Liver (tissue), 7 donors: ENCODE measurements at regions not wholly inside any gene's neighbourhood (a gene's known extent, or its start where the extent isn't known, plus 50 kb on each side); places are given as distances from the start of the nearest gene placed in this dataset.

Experiments used
- DNase-seq: peaks from one replicate; pipeline ENCODE4 v3.0.0-alpha.2; 2017; ENCODE audit warnings: low spot score
- H3K27ac ChIP-seq, 2 donors: one replicate each; pipeline ENCODE4 v1.7.0; 2013; ENCODE audit warnings: inconsistent platforms in 2 of 2, low read length in 2 of 2, control low read depth in 1 of 2, low read depth in 1 of 2, mild to moderate bottlenecking in 1 of 2
- H3K27me3 ChIP-seq, 4 donors: one replicate each; pipeline versions ENCODE4 v1.6.1 to v1.7.0; 2013; ENCODE audit warnings: low read length in 3 of 4, inconsistent platforms in 1 of 4, mild to moderate bottlenecking in 1 of 4, moderate library complexity in 1 of 4; ENCODE audit not compliant: control insufficient read depth in 4 of 4, insufficient read depth in 4 of 4
- H3K36me3 ChIP-seq, 4 donors: one replicate each; pipeline versions ENCODE4 v1.6.1 to v1.7.0; 2013; ENCODE audit warnings: low read length in 3 of 4, mild to moderate bottlenecking in 3 of 4, low read depth in 1 of 4, moderate library complexity in 1 of 4; ENCODE audit not compliant: control insufficient read depth in 4 of 4, insufficient read depth in 3 of 4
- H3K4me1 ChIP-seq, 4 donors: one replicate each; pipeline versions ENCODE4 v1.6.1 to v1.7.0; 2013; ENCODE audit warnings: low read length in 3 of 4, mild to moderate bottlenecking in 3 of 4, moderate library complexity in 1 of 4; ENCODE audit not compliant: control insufficient read depth in 4 of 4, insufficient read depth in 4 of 4
- H3K4me3 ChIP-seq, 3 donors: one replicate each; pipeline versions ENCODE4 v1.6.1 to v1.7.0; 2013; ENCODE audit warnings: low read length in 3 of 3, control low read depth in 1 of 3, low read depth in 1 of 3, mild to moderate bottlenecking in 1 of 3
- H3K9ac ChIP-seq, 2 donors: one replicate each; pipeline ENCODE4 v1.7.0; 2013; ENCODE audit warnings: low read length in 2 of 2, mild to moderate bottlenecking in 2 of 2, moderate library complexity in 2 of 2, control low read depth in 1 of 2, low read depth in 1 of 2
- H3K9me3 ChIP-seq, 4 donors: one replicate each; pipeline versions ENCODE4 v1.6.1 to v1.7.0; 2013; ENCODE audit warnings: low read length in 3 of 4; ENCODE audit not compliant: control insufficient read depth in 4 of 4
- ATF3 ChIP-seq: IDR thresholded peaks from 2 replicates; pipeline ENCODE4 v1.6.1; 2016; ENCODE audit warnings: antibody characterized with exemption
- EGR1 ChIP-seq, 2 donors: IDR thresholded peaks; 2 replicates each; pipeline ENCODE4 v1.6.1; 2016 to 2018; ENCODE audit warnings: antibody characterized with exemption in 2 of 2, low read depth in 2 of 2
- FOXA1 ChIP-seq: IDR thresholded peaks from 2 replicates; pipeline ENCODE4 v1.6.1; 2016; ENCODE audit warnings: antibody characterized with exemption
- FOXA2 ChIP-seq: IDR thresholded peaks from 2 replicates; pipeline ENCODE4 v1.6.1; 2016; ENCODE audit warnings: antibody characterized with exemption
- GABPA ChIP-seq, 2 donors: IDR thresholded peaks in 1 of 2; conservative IDR thresholded peaks in 1 of 2; 2 replicates each; pipeline ENCODE4 v1.6.1; 2016; ENCODE audit warnings: antibody characterized with exemption in 2 of 2, mild to moderate bottlenecking in 1 of 2, moderate library complexity in 1 of 2
- HNF4A ChIP-seq, 2 donors: conservative IDR thresholded peaks; 2 replicates each; pipeline ENCODE4 v1.6.1; 2016; ENCODE audit warnings: antibody characterized with exemption in 2 of 2, mild to moderate bottlenecking in 2 of 2
- HNF4G ChIP-seq: IDR thresholded peaks from 2 replicates; pipeline ENCODE4 v1.6.1; 2016; ENCODE audit warnings: antibody characterized with exemption
- JUND ChIP-seq, 2 donors: IDR thresholded peaks; 2 replicates each; pipeline ENCODE4 v1.6.1; 2016; ENCODE audit warnings: antibody characterized with exemption in 2 of 2
- MAX ChIP-seq: IDR thresholded peaks from 2 replicates; pipeline ENCODE4 v1.6.1; 2016; ENCODE audit warnings: antibody characterized with exemption
- NR2F2 ChIP-seq: IDR thresholded peaks from 2 replicates; pipeline ENCODE4 v1.6.1; 2016; ENCODE audit warnings: antibody characterized with exemption
- RAD21 ChIP-seq, 2 donors: IDR thresholded peaks; 2 replicates each; pipeline ENCODE4 v1.6.1; 2016; ENCODE audit warnings: antibody characterized with exemption in 2 of 2, mild to moderate bottlenecking in 2 of 2
- REST ChIP-seq: IDR thresholded peaks from 2 replicates; pipeline ENCODE4 v1.6.1; 2016; ENCODE audit warnings: antibody characterized with exemption, mild to moderate bottlenecking
- RXRA ChIP-seq, 2 donors: IDR thresholded peaks; 2 replicates each; pipeline ENCODE4 v1.6.1; 2017 to 2018; ENCODE audit warnings: antibody characterized with exemption in 2 of 2, mild to moderate bottlenecking in 1 of 2
- SP1 ChIP-seq: IDR thresholded peaks from 2 replicates; pipeline ENCODE4 v1.6.1; 2018; ENCODE audit warnings: antibody characterized with exemption, mild to moderate bottlenecking
- TAF1 ChIP-seq: conservative IDR thresholded peaks from 2 replicates; pipeline ENCODE4 v1.6.1; 2016; ENCODE audit warnings: antibody characterized with exemption, mild to moderate bottlenecking
- YY1 ChIP-seq: IDR thresholded peaks from 2 replicates; pipeline ENCODE4 v1.6.1; 2016; ENCODE audit warnings: antibody characterized with exemption, mild to moderate bottlenecking
- ZBTB33 ChIP-seq: IDR thresholded peaks from 2 replicates; pipeline ENCODE4 v1.6.1; 2016; ENCODE audit warnings: antibody characterized with exemption
- WGBS: extraction: QIAGEN DNeasy Blood & Tissue Kit; methylation state at CpG from one replicate; pipeline ENCODE4 v1.1.7; 2013; 5-methylcytosine and 5-hydroxymethylcytosine counted together
- donor health status: healthy.
- donor health status: healthy.
- donor health status: healthy.
- donor health status: healthy.

DNA sequence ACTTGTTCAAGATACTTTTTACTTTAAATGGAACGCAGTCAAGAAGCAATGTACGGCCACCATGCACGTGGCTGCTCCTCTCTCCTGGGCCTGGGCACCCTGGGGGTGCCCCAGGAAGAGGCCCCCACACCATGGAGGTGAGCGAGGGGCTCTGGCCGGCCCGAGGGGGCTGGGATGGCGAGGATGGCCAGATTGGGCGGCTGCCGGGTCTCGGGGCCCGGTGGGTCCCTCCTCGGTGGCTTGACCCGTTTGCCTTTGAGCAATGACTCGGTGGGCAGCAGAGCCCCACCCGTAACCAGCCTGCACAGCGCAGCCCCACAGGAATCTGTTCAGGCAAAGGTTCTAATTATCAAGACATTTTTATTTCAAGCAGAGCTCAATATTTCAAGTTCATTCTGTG, 167.4 kb downstream of the BRD1 start (continued):
- TF ChIP-seq ZBTB33 = no peak
- TF ChIP-seq EGR1 (IDR thresholded peaks at IDR 0.05; ENCODE audit: low read depth in 2 of 2) = no peak
- no peak for TF ChIP-seq TAF1

- Histone ChIP-seq H3K9ac (no peak overlapping the region), H3K27me3 (peaks cover 0 to 2% (median 0%) of the 10 kb centered on the region in 4 donors), H3K27ac (peak overlapping the region; percentile 28 to 46), H3K4me3 (no peak overlapping the region), H3K4me1 (no peaks in the 10 kb centered on the region), H3K9me3 (no peaks in the 10 kb centered on the region), H3K36me3 (no peaks in the 10 kb centered on the region)
- TF ChIP-seq EGR1 (IDR thresholded peaks at IDR 0.05; ENCODE audit: low read depth in 2 of 2) (no peak), HNF4G (no peak), HNF4A (conservative IDR thresholded peaks at IDR 0.05) (no peak), REST (no peak), SP1 (no peak), FOXA1 (no peak), NR2F2 (peak; percentile 10), GABPA (IDR thresholded peaks at IDR 0.05 in 1 of 2, conservative IDR thresholded peaks at IDR 0.05 in 1 of 2) (no peak), FOXA2 (no peak), MAX (peak; percentile 52)
- 74% methylated on average over 19 of the region's 19 CpGs for WGBS
- DNase-seq = no peak
Observed at GRCh38 chr22:49659924-49660315, 167.8 kb downstream of the BRD1 start.

DNA sequence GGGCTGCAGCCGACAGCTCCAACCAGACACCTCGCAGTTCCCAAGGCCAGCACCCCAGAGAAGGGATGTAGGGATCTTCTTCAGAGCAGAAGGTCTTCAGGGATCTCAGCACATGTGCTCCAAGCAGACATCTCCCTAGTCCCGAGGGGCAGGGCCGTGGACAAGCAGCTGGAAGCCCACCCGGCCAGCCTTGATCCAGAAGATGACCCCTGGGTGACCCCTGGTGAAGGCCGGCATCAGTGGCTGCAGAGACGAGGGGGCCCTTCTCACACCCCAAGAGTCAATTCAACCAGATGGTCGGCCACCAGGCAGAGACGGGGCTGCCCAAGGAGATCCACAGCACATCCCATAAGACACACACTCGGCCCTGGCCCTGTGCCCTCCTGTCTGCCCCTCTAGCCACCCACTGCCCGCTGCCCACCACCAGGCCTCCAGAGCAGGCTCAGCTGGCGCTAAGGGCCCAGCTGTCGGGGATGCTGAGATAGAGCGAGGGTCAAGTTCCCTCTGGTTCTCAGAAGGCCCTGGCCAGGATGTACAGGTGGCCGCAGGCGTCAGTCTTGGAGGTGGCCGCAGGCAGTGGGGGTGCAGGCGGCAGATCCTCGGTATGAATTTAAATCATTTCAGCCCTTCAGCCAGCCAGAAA, 168.3 kb downstream of the BRD1 start:
- no peaks in the 10 kb centered on the region for H3K4me1 ChIP-seq
- no peaks in the 10 kb centered on the region for H3K36me3 ChIP-seq
- no peak overlapping the region for H3K9ac ChIP-seq
- no peak overlapping the region for H3K4me3 ChIP-seq
- TF ChIP-seq SP1 = no peak
- TF ChIP-seq FOXA2 = no peak
- TF ChIP-seq JUND (IDR thresholded peaks at IDR 0.05) = no peak
- TF ChIP-seq EGR1 (IDR thresholded peaks at IDR 0.05; ENCODE audit: low read depth in 2 of 2) = no peak
- no peak for TF ChIP-seq MAX
- TF ChIP-seq ATF3 = no peak
- no peak for TF ChIP-seq YY1
- TF ChIP-seq TAF1 = no peak
- no peak for TF ChIP-seq NR2F2
- TF ChIP-seq RXRA (IDR thresholded peaks at IDR 0.05) = no peak
- no peak for TF ChIP-seq RAD21 (IDR thresholded peaks at IDR 0.05)
- TF ChIP-seq HNF4G = no peak
- TF ChIP-seq FOXA1 = no peak
- WGBS = 70% methylated on average over 19 of the region's 19 CpGs
- no peaks in the 10 kb centered on the region for H3K9me3 ChIP-seq
- H3K27ac ChIP-seq = peak overlapping the region; percentile 28 to 46
- H3K27me3 ChIP-seq = peaks cover 0 to 2% (median 0%) of the 10 kb centered on the region in 4 donors
- no peak for DNase-seq
